ENCODE measurements at regions not wholly inside any gene's neighbourhood (a gene's known extent, or its start where the extent isn't known, plus 50 kb on each side); places are given as distances from the start of the nearest gene placed in this dataset.

DNA sequence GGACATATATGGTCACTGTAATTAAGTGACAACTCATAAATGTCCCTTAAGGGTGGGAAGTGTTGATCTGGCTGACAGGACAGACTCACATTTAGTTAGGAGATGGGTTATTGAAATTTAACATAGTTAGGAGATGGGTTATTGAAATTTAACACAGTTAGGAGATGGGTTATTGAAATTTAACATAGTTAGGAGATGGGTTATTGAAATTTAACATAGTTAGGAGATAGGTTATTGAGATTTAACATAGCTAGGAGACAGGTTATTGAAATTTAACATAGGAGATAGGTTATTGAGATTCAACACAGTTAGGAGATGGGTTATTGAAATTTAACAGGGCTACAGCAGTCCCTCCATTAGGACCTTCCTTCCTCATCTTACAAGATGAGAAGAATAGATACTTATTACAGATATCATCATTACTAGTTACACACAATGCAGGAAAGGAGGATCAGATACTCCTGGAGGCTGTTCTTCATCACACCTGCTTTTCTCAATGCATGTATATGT, 98.5 kb downstream of the MTNR1B start:
- no peak for DNase-seq (ENCODE audit: low read depth in 2 of 2)
- H2AFZ ChIP-seq (ENCODE audit: low read length) = no peak overlapping the region
- no peaks in the 10 kb centered on the region for H3K36me3 ChIP-seq (ENCODE audit: control insufficient read depth, insufficient read depth, low read length)
- H3K4me1 ChIP-seq (ENCODE audit: control insufficient read depth, extremely low read depth, insufficient read depth, low read length) = peaks cover 3% of the 10 kb centered on the region
- no peaks in the 10 kb centered on the region for H4K20me1 ChIP-seq (ENCODE audit: control insufficient read depth, extremely low read depth, insufficient read depth, low read length)
- H3K27ac ChIP-seq (ENCODE audit: insufficient read depth, low read length) = no peak overlapping the region
- no peak overlapping the region for H3K4me2 ChIP-seq (ENCODE audit: extremely low read depth, insufficient read depth, low read length)
- no peak overlapping the region for H3K4me3 ChIP-seq (replicated peaks in 1 of 4; ENCODE audit: control extremely low read depth in 1 of 4, insufficient read depth in 1 of 4, low read depth in 3 of 4, low read length in 4 of 4)
- H3K9me3 ChIP-seq (ENCODE audit: control insufficient read depth, insufficient read depth, low read depth, low read length) = no peaks in the 10 kb centered on the region
- TF ChIP-seq CTCF (conservative IDR thresholded peaks at IDR 0.05 in 1 of 2, IDR thresholded peaks at IDR 0.05 in 1 of 2; ENCODE audit: low read depth in 1 of 2, low read length in 2 of 2) (no peak), EZH2 (IDR thresholded peaks at IDR 0.05; ENCODE audit: low read length, missing control alignments) (no peak)
- no peaks in the 10 kb centered on the region for H3K27me3 ChIP-seq (ENCODE audit: control insufficient read depth, insufficient read depth, low read length)
- H3K79me2 ChIP-seq (ENCODE audit: control insufficient read depth, insufficient read depth, low read length) = no peaks in the 10 kb centered on the region
- H3K9ac ChIP-seq (ENCODE audit: insufficient read depth, low read length) = no peak overlapping the region

DNA sequence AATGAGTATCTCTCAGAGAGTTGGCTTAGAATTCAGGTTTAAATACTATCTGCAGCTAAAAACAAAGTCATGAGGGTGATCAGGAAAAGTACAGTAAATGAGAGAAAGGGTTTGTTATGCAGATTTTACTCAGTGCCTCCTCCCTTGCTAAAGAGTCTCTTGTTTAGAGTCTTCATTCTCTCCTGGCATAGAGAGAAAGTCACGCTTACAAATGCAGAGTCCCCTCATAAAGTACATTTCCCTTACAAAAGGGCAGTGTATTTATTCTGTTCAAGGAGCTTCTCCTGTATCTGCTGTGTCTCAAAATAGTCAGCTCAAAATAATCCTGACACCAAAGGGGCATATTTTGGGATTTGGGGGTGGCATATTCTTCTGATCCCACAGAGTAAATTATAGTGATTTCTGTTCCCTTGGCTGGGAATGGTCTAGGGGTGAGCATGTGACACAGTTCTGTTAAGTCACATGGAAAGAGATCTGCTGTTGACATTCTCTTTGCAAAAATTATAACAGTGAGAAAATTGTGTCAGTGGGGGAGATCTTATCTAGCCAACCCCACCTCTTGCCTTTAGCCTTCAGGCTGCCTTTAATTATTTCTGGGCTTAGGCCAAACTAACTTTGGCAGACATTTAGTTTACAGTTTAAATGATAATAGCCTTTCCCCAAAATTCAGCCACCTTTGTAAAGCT, 102.9 kb downstream of the MTNR1B start:
- Histone ChIP-seq H3K9ac (ENCODE audit: insufficient read depth, low read length) (no peak overlapping the region), H3K4me3 (replicated peaks in 1 of 4; ENCODE audit: control extremely low read depth in 1 of 4, insufficient read depth in 1 of 4, low read depth in 3 of 4, low read length in 4 of 4) (no peak overlapping the region), H3K27me3 (ENCODE audit: control insufficient read depth, insufficient read depth, low read length) (no peaks in the 10 kb centered on the region), H3K4me2 (ENCODE audit: extremely low read depth, insufficient read depth, low read length) (no peak overlapping the region), H3K27ac (ENCODE audit: insufficient read depth, low read length) (no peak overlapping the region), H3K79me2 (ENCODE audit: control insufficient read depth, insufficient read depth, low read length) (no peaks in the 10 kb centered on the region), H3K4me1 (ENCODE audit: control insufficient read depth, extremely low read depth, insufficient read depth, low read length) (no peaks in the 10 kb centered on the region), H3K9me3 (ENCODE audit: control insufficient read depth, insufficient read depth, low read depth, low read length) (no peaks in the 10 kb centered on the region), H3K36me3 (ENCODE audit: control insufficient read depth, insufficient read depth, low read length) (no peaks in the 10 kb centered on the region), H4K20me1 (ENCODE audit: control insufficient read depth, extremely low read depth, insufficient read depth, low read length) (no peaks in the 10 kb centered on the region), H2AFZ (ENCODE audit: low read length) (no peak overlapping the region)
- DNase-seq (ENCODE audit: low read depth in 2 of 2) = no peak
- no peak for TF ChIP-seq CTCF (conservative IDR thresholded peaks at IDR 0.05 in 1 of 2, IDR thresholded peaks at IDR 0.05 in 1 of 2; ENCODE audit: low read depth in 1 of 2, low read length in 2 of 2)
- TF ChIP-seq EZH2 (IDR thresholded peaks at IDR 0.05; ENCODE audit: low read length, missing control alignments) = no peak

- H3K36me3 ChIP-seq (ENCODE audit: control insufficient read depth, insufficient read depth, low read length) = no peaks in the 10 kb centered on the region
- no peak for DNase-seq (ENCODE audit: low read depth in 2 of 2)
- no peaks in the 10 kb centered on the region for H3K9me3 ChIP-seq (ENCODE audit: control insufficient read depth, insufficient read depth, low read depth, low read length)
- H3K9ac ChIP-seq (ENCODE audit: insufficient read depth, low read length) = no peak overlapping the region
- no peak overlapping the region for H3K4me3 ChIP-seq (replicated peaks in 1 of 4; ENCODE audit: control extremely low read depth in 1 of 4, insufficient read depth in 1 of 4, low read depth in 3 of 4, low read length in 4 of 4)
- H3K4me1 ChIP-seq (ENCODE audit: control insufficient read depth, extremely low read depth, insufficient read depth, low read length) = no peaks in the 10 kb centered on the region
- no peaks in the 10 kb centered on the region for H3K79me2 ChIP-seq (ENCODE audit: control insufficient read depth, insufficient read depth, low read length)
- TF ChIP-seq CTCF (conservative IDR thresholded peaks at IDR 0.05 in 1 of 2, IDR thresholded peaks at IDR 0.05 in 1 of 2; ENCODE audit: low read depth in 1 of 2, low read length in 2 of 2) (no peak), EZH2 (IDR thresholded peaks at IDR 0.05; ENCODE audit: low read length, missing control alignments) (no peak)
- no peaks in the 10 kb centered on the region for H4K20me1 ChIP-seq (ENCODE audit: control insufficient read depth, extremely low read depth, insufficient read depth, low read length)
- no peak overlapping the region for H2AFZ ChIP-seq (ENCODE audit: low read length)
- no peak overlapping the region for H3K27ac ChIP-seq (ENCODE audit: insufficient read depth, low read length)
- no peaks in the 10 kb centered on the region for H3K27me3 ChIP-seq (ENCODE audit: control insufficient read depth, insufficient read depth, low read length)
- H3K4me2 ChIP-seq (ENCODE audit: extremely low read depth, insufficient read depth, low read length) = no peak overlapping the region
These were observed 103.6 kb downstream of the MTNR1B start for GRCh38 chr11:93073026-93073425.

All from fibroblast of lung (primary cell).